Common myeloid progenitor, CD34-positive (primary cell): ENCODE measurements at regions not wholly inside any gene's neighbourhood (a gene's known extent, or its start where the extent isn't known, plus 50 kb on each side); places are given as distances from the start of the nearest gene placed in this dataset.

Experiments
- CTCF ChIA-PET: fragments of 350-600 bp; sonication (Branson Sonifier 250); formaldehyde crosslinking; loops from one replicate; lab custom pipeline; 2021; ENCODE audit warnings: antibody characterized with exemption; lab: Charles Lee
- POLR2A ChIA-PET: fragments of 350-600 bp; sonication (Branson Sonifier 250); formaldehyde crosslinking; loops from one replicate; lab custom pipeline; 2021; ENCODE audit warnings: antibody characterized with exemption; lab: Charles Lee
- DNase-seq, 3 donors: peaks; one replicate each; pipeline versions ENCODE4 v3.0.0 to v3.0.0-alpha.2; 2013
- H3K27ac ChIP-seq, 2 experiments: 1 replicate in 1 of 2; 2 replicates in 1 of 2; pipeline ENCODE4 v1.7.0; 2013; ENCODE audit warnings: inconsistent platforms in 2 of 2, low read length in 2 of 2, mild to moderate bottlenecking in 2 of 2, low read depth in 1 of 2, moderate library complexity in 1 of 2; ENCODE audit not compliant: severe bottlenecking in 2 of 2, insufficient read depth in 1 of 2, poor library complexity in 1 of 2
- H3K27me3 ChIP-seq, 5 experiments: replicated peaks in 2 of 5; 1 replicate in 3 of 5; 2 replicates in 2 of 5; pipeline versions ENCODE4 v1.6.1 to v1.7.0; 2013; ENCODE audit warnings: low read length in 4 of 5, mild to moderate bottlenecking in 2 of 5, moderate library complexity in 2 of 5, inconsistent platforms in 1 of 5; ENCODE audit not compliant: insufficient read depth in 5 of 5, control insufficient read depth in 4 of 5
- H3K36me3 ChIP-seq, 4 experiments: 1 replicate in 2 of 4; 2 replicates in 2 of 4; pipeline versions ENCODE4 v1.6.1 to v1.7.0; 2013; ENCODE audit warnings: low read length in 3 of 4, control low read depth in 1 of 4, mild to moderate bottlenecking in 1 of 4; ENCODE audit not compliant: control insufficient read depth in 4 of 4, insufficient read depth in 4 of 4
- H3K4me1 ChIP-seq, 4 experiments: 1 replicate in 3 of 4; 2 replicates in 1 of 4; pipeline versions ENCODE4 v1.6.1 to v1.7.1; 2013; ENCODE audit warnings: low read length in 3 of 4, mild to moderate bottlenecking in 3 of 4, control low read depth in 1 of 4, inconsistent platforms in 1 of 4, moderate library complexity in 1 of 4; ENCODE audit not compliant: control insufficient read depth in 4 of 4, insufficient read depth in 4 of 4; ENCODE audit errors: control extremely low read depth in 1 of 4
- H3K4me3 ChIP-seq, 7 experiments: 1 replicate in 4 of 7; 2 replicates in 3 of 7; pipeline versions ENCODE4 v1.5.1 to v1.7.0; 2013; ENCODE audit warnings: mild to moderate bottlenecking in 7 of 7, low read length in 6 of 7, moderate library complexity in 6 of 7, inconsistent platforms in 2 of 7, low read depth in 2 of 7, control low read depth in 1 of 7; ENCODE audit not compliant: insufficient read depth in 4 of 7, control insufficient read depth in 1 of 7; ENCODE audit errors: extremely low read depth in 1 of 7
- H3K9me3 ChIP-seq, 5 experiments: 1 replicate in 4 of 5; 2 replicates in 1 of 5; pipeline versions ENCODE4 v1.6.1 to v1.7.1; 2013; ENCODE audit warnings: low read length in 4 of 5, mild to moderate bottlenecking in 2 of 5, inconsistent platforms in 1 of 5, low read depth in 1 of 5, moderate library complexity in 1 of 5; ENCODE audit not compliant: control insufficient read depth in 4 of 5, insufficient read depth in 2 of 5; ENCODE audit errors: control extremely low read depth in 1 of 5
- WGBS: methylation state at CpG from one replicate; pipeline ENCODE4 v1.1.5; 2013; ENCODE audit not compliant: insufficient coverage; 5-methylcytosine and 5-hydroxymethylcytosine counted together

- Histone ChIP-seq H3K27me3 (no peaks in the 10 kb centered on the region), H3K4me3 (no peak overlapping the region), H3K9me3 (no peaks in the 10 kb centered on the region), H3K27ac (no peak overlapping the region), H3K4me1 (peaks cover 0 to 3% (median 0%) of the 10 kb centered on the region in 4 experiments), H3K36me3 (no peaks in the 10 kb centered on the region)
- no peak for DNase-seq
- POLR2A ChIA-PET: no interaction called here
- CTCF ChIA-PET: interaction anchor here (0.7 to 14.8 kb wide), 11 partner anchors 8 to 411 kb away, joined by 3 to 165 read pairs (median 4); no protein-coding TSS in a partner anchor
- WGBS: 97% methylated on average over 6 of the region's 14 CpGs
Measured at GRCh38 chr13:26949701-26950502, 189.3 kb upstream of the GPR12 start.

DNA sequence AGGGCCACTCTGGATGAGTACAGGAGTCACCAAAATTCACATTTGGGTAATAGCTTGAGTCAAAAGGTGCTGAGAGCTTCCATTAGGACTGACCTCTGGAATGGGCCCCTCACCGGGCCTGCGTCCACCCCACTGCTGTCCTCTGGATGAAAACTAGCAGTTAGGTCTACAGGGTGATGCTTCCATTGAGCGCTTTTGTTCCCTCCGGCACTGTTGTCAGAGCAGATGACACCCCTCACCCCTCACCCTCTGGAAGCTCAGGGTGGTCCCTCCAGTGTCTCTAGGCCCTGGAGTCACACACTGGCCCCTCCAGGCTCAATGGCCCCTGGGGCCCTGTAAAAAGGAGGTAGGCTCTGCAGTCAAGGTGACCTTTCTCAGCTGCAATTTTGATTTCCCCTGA is 187.8 kb upstream of the GPR12 start:
- Histone ChIP-seq H3K36me3 (no peaks in the 10 kb centered on the region), H3K4me3 (no peak overlapping the region), H3K9me3 (no peaks in the 10 kb centered on the region), H3K27ac (no peak overlapping the region), H3K27me3 (no peaks in the 10 kb centered on the region), H3K4me1 (peaks cover 0 to 9% (median 2%) of the 10 kb centered on the region in 4 experiments)
- DNase-seq: no peak
- ChIA-PET POLR2A (no interaction called here), CTCF (interaction anchor here (1.1 to 14.8 kb wide), 7 partner anchors 18 to 878 kb away, joined by 3 to 165 read pairs (median 14); no protein-coding TSS in a partner anchor)
- WGBS: 93% methylated on average over 4 of the region's 4 CpGs

DNA sequence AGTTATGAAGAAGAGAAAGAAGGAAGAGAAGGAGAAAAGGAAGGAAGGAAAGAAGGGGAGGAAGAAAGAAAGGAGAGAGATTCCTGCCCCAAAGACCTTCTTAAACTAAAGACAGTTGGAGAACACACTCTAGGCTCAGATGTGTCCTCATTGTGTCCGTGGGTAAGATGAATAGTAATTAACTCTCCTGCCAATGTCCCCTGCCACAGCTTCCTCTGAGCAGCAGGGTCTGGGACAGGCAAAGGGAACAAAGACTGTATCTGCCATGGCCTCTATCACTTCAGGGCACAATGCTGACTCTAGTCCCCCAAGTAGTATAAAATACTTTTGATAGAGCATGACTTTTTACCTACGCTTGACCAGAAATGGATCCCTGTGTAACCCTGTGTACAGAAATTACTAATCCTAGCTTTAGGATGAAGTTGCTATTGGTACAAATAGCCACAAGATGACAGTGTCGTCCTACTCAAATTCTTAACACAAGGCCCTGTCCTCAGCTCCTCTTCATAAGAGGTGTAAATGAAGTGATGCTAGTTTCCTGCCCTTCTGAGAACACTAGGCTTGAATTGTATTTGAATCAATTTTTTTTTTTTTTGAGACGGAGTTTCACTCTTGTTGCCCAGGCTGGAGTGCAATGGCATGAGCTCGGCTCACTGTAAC is 186.2 kb upstream of the GPR12 start:
- peak; percentile 70 to 83 (median 80) for DNase-seq

GRCh38 chr13:26943748-26944147 is 183.2 kb upstream of the GPR12 start:
- H3K4me3 ChIP-seq: no peak overlapping the region
- H3K4me1 ChIP-seq: peaks cover 0 to 7% (median 2%) of the 10 kb centered on the region in 4 experiments
- H3K27ac ChIP-seq: no peak overlapping the region
- no peaks in the 10 kb centered on the region for H3K27me3 ChIP-seq
- ChIA-PET POLR2A (interaction anchor here (0.6 kb wide), 1 partner anchor 852 kb away, joined by 7 read pairs; no protein-coding TSS in a partner anchor), CTCF (interaction anchor here (1.0 to 14.8 kb wide), 6 partner anchors 13 to 883 kb away, joined by 4 to 165 read pairs (median 4); no protein-coding TSS in a partner anchor)
- DNase-seq: peak in 1 of 3 donors; percentile 24
- 19% methylated on average over 3 of the region's 4 CpGs for WGBS
- no peaks in the 10 kb centered on the region for H3K36me3 ChIP-seq
- H3K9me3 ChIP-seq: no peaks in the 10 kb centered on the region

More for the DNA sequence above, 186.2 kb upstream of the GPR12 start:
- POLR2A ChIA-PET: interaction anchor here (0.5 to 1.4 kb wide), 4 partner anchors 18 to 414 kb away, joined by 3 to 7 read pairs (median 4); no protein-coding TSS in a partner anchor
- Histone ChIP-seq H3K4me3 (no peak overlapping the region), H3K27me3 (no peaks in the 10 kb centered on the region), H3K27ac (no peak overlapping the region), H3K4me1 (peaks cover 0 to 7% (median 2%) of the 10 kb centered on the region in 4 experiments), H3K36me3 (no peaks in the 10 kb centered on the region), H3K9me3 (no peaks in the 10 kb centered on the region)
- CTCF ChIA-PET: interaction anchor here (0.6 to 14.8 kb wide), 44 partner anchors 9 to 1021 kb away, joined by 3 to 165 read pairs (median 4); no protein-coding TSS in a partner anchor
- 69% methylated on average over 4 of the region's 5 CpGs for WGBS

GRCh38 chr13:26942184-26942583 is 181.6 kb upstream of the GPR12 start:
- Histone ChIP-seq H3K9me3 (no peaks in the 10 kb centered on the region), H3K36me3 (no peaks in the 10 kb centered on the region), H3K4me1 (peaks cover 0 to 7% (median 2%) of the 10 kb centered on the region in 4 experiments), H3K4me3 (no peak overlapping the region), H3K27me3 (no peaks in the 10 kb centered on the region), H3K27ac (no peak overlapping the region)
- no peak for DNase-seq
- ChIA-PET CTCF (interaction anchor here (0.8 to 1.4 kb wide), 4 partner anchors 8 to 419 kb away, joined by 3 to 4 read pairs (median 3); no protein-coding TSS in a partner anchor), POLR2A (no interaction called here)
- WGBS: 98% methylated on average over 6 of the region's 6 CpGs

DNA sequence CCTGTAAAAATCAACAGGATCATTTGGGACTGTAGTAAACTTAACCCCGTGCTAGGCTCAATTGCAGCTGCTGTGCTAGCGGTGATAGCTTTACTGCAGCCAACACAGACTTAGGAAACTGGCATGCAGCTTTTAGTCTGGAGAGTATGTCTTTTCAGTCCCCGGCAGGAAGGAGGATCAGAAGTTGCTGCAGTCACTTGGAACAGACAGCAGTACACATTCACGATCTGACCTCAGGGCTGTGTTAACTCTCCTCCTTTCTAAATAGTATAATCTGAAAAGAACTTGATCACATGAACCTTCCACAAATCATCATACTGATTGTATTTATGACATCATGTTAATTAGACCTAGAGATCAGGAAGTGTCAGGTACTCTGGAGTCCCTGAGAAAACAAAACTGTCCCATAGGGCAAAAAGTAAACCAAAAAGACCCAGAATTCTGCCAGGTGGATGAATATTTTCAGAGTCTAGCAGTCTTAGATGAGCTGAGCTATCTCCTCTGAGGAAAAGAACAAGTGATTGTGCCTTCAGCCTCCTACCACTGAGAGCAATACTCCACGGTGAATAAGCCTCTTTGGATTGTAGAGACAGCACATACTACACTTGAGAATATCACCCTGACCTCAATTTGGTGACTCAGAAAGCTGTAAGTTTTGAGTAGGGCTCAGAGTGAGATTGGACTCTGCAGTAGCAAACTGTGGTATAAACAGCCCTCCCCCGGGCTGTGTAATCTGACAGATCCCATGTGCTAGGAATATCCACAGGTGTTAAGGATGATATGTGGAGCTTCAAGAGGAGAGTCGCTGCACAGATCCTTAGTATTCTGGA is 181.0 kb upstream of the GPR12 start:
- ChIA-PET CTCF (interaction anchor here (0.8 to 1.4 kb wide), 6 partner anchors 9 to 419 kb away, joined by 3 to 4 read pairs (median 3); no protein-coding TSS in a partner anchor), POLR2A (no interaction called here)
- Histone ChIP-seq H3K27me3 (no peaks in the 10 kb centered on the region), H3K27ac (no peak overlapping the region), H3K36me3 (no peaks in the 10 kb centered on the region), H3K4me1 (peaks cover 0 to 7% (median 2%) of the 10 kb centered on the region in 4 experiments), H3K9me3 (no peaks in the 10 kb centered on the region), H3K4me3 (no peak overlapping the region)
- no peak for DNase-seq
- WGBS: 96% methylated on average over 4 of the region's 7 CpGs
